ENCODE measurements at regions not wholly inside any gene's neighbourhood (a gene's known extent, or its start where the extent isn't known, plus 50 kb on each side); places are given as distances from the start of the nearest gene placed in this dataset.
"Not testable (repeated sequence)": the region's sequence is repeated elsewhere in the genome, so short reads cannot be mapped to it uniquely, and the experiment has no call there.

- TF ChIP-seq EGR1 (IDR thresholded peaks at IDR 0.05; ENCODE audit: borderline replicate concordance in 1 of 2, low read depth in 2 of 2, low read length in 2 of 2) = no peak
Observed at GRCh38 chr16:29320274-29320999, 86.1 kb downstream of the NPIPB11 start (continued).

GRCh38 chr16:29319726-29320125 lies 86.8 kb downstream of the NPIPB11 start:
- Histone ChIP-seq H3K79me2 (ENCODE audit: control insufficient read depth, insufficient read depth, low read length) (no peaks in the 10 kb centered on the region), H2AFZ (ENCODE audit: control insufficient read depth, low read depth, low read length) (no peak overlapping the region), H3K9me3 (replicated peaks; ENCODE audit: control insufficient read depth, insufficient read depth, low read length) (no peaks in the 10 kb centered on the region), H4K20me1 (ENCODE audit: control insufficient read depth, insufficient read depth) (no peaks in the 10 kb centered on the region), H3K27ac (ENCODE audit: control insufficient read depth, insufficient read depth) (no peak overlapping the region), H3K4me3 (no peak overlapping the region), H3K36me3 (ENCODE audit: control insufficient read depth in 2 of 2, insufficient read depth in 2 of 2, low read length in 1 of 2) (no peaks in the 10 kb centered on the region), H3K4me2 (ENCODE audit: control insufficient read depth, insufficient read depth) (no peak overlapping the region), H3K9ac (ENCODE audit: control insufficient read depth, insufficient read depth, low read length) (no peak overlapping the region), H3K4me1 (ENCODE audit: control insufficient read depth, insufficient read depth, low read length) (no peaks in the 10 kb centered on the region), H3K27me3 (replicated peaks in 1 of 2; ENCODE audit: control insufficient read depth in 2 of 2, insufficient read depth in 2 of 2, low read length in 1 of 2) (no peaks in the 10 kb centered on the region)
- FAIRE-seq = no peak
- intact Hi-C loops (cut with micrococcal nuclease; ENCODE audit: unreplicated experiment) = no loop called here
- ChIA-PET SMC1A (ENCODE audit: uncharacterized antibody, unreplicated experiment) (no interaction called here), RAD21 (ENCODE audit: unreplicated experiment) (no interaction called here), POLR2A (no interaction called here), CTCF (no interaction called here)
- in situ Hi-C loops (cut with MboI) = no loop called here
- TF ChIP-seq ATF7 (IDR thresholded peaks at IDR 0.05; ENCODE audit: low read depth) = no peak
- ATAC-seq = no peak
- DNase-seq (ENCODE audit: low read depth, low spot score) = no peak
- BruUV-seq (replicated peaks) = no TSS peak
- 67% methylated on average over 10 of the region's 10 CpGs for WGBS (ENCODE audit: insufficient coverage, insufficient replicate concordance, low lambda C conversion rate, missing lambda C conversion rate)

GRCh38 chr16:29318561-29318968 lies 87.9 kb downstream of the NPIPB11 start:
- H3K4me1 ChIP-seq (ENCODE audit: control insufficient read depth, insufficient read depth, low read length); H4K20me1 ChIP-seq (ENCODE audit: control insufficient read depth, insufficient read depth); FAIRE-seq; ATAC-seq; H3K27ac ChIP-seq (ENCODE audit: control insufficient read depth, insufficient read depth); in situ Hi-C loops (cut with MboI); H3K27me3 ChIP-seq (replicated peaks in 1 of 2; ENCODE audit: control insufficient read depth in 2 of 2, insufficient read depth in 2 of 2, low read length in 1 of 2); BruUV-seq (replicated peaks); H3K36me3 ChIP-seq (ENCODE audit: control insufficient read depth in 2 of 2, insufficient read depth in 2 of 2, low read length in 1 of 2); H3K9me3 ChIP-seq (replicated peaks; ENCODE audit: control insufficient read depth, insufficient read depth, low read length); H3K4me3 ChIP-seq; H2AFZ ChIP-seq (ENCODE audit: control insufficient read depth, low read depth, low read length); H3K4me2 ChIP-seq (ENCODE audit: control insufficient read depth, insufficient read depth); H3K79me2 ChIP-seq (ENCODE audit: control insufficient read depth, insufficient read depth, low read length); DNase-seq (ENCODE audit: low read depth, low spot score); RAD21 ChIA-PET (ENCODE audit: unreplicated experiment); CTCF ChIA-PET; H3K9ac ChIP-seq (ENCODE audit: control insufficient read depth, insufficient read depth, low read length); intact Hi-C loops (cut with micrococcal nuclease; ENCODE audit: unreplicated experiment); POLR2A ChIA-PET; SMC1A ChIA-PET (ENCODE audit: uncharacterized antibody, unreplicated experiment): not testable (repeated sequence)
- 38% methylated on average over 10 of the region's 10 CpGs for WGBS (ENCODE audit: insufficient coverage, insufficient replicate concordance, low lambda C conversion rate, missing lambda C conversion rate)

Data from GM12878 (cell line).